H9 (cell line): ENCODE measurements at regions not wholly inside any gene's neighbourhood (a gene's known extent, or its start where the extent isn't known, plus 50 kb on each side); places are given as distances from the start of the nearest gene placed in this dataset.

Experiments used
- DNase-seq: peaks from one replicate; pipeline ENCODE4 v3.0.0-alpha.2; 2017
- H2AFZ ChIP-seq: one replicate; pipeline ENCODE4 v1.6.1; 2013; ENCODE audit warnings: mild to moderate bottlenecking, low read length, control low read depth, moderate library complexity
- H2AK5ac ChIP-seq: 2 replicates; pipeline ENCODE4 v1.6.1; 2013; ENCODE audit warnings: low read length, control low read depth, mixed read lengths; ENCODE audit not compliant: insufficient read length
- H2BK120ac ChIP-seq: one replicate; pipeline ENCODE4 v1.6.1; 2013; ENCODE audit warnings: low read depth, mild to moderate bottlenecking, low read length, control low read depth, inconsistent platforms; ENCODE audit not compliant: poor library complexity, severe bottlenecking
- H2BK12ac ChIP-seq: 2 replicates; pipeline ENCODE4 v1.6.1; 2013; ENCODE audit warnings: low read length, control low read depth, mixed read lengths, low read depth; ENCODE audit not compliant: insufficient read length
- H2BK15ac ChIP-seq: 2 replicates; pipeline ENCODE4 v1.6.1; 2013; ENCODE audit warnings: low read depth, low read length, control low read depth
- H2BK20ac ChIP-seq: one replicate; pipeline ENCODE4 v1.6.1; 2013; ENCODE audit warnings: low read depth, mild to moderate bottlenecking, low read length, control low read depth, inconsistent platforms; ENCODE audit not compliant: poor library complexity, severe bottlenecking
- H2BK5ac ChIP-seq: 2 replicates; pipeline ENCODE4 v1.6.1; 2013; ENCODE audit warnings: low read length, control low read depth, mixed read lengths; ENCODE audit not compliant: insufficient read length
- H3K14ac ChIP-seq: 2 replicates; pipeline ENCODE4 v1.6.1; 2013; ENCODE audit warnings: low read length, control low read depth; ENCODE audit not compliant: insufficient read depth
- H3K18ac ChIP-seq: 2 replicates; pipeline ENCODE4 v1.6.1; 2013; ENCODE audit warnings: low read depth, mild to moderate bottlenecking, mixed read lengths, low read length, control low read depth; ENCODE audit not compliant: insufficient read length
- H3K23ac ChIP-seq: 2 replicates; pipeline ENCODE4 v1.6.1; 2013; ENCODE audit warnings: low read length, control low read depth, mixed read lengths, low read depth; ENCODE audit not compliant: insufficient read length
- H3K23me2 ChIP-seq: 2 replicates; pipeline ENCODE4 v1.6.1; 2013; ENCODE audit warnings: low read depth, mild to moderate bottlenecking, mixed read lengths, low read length, control low read depth; ENCODE audit not compliant: insufficient read length, poor library complexity, severe bottlenecking
- H3K27ac ChIP-seq: 2 replicates; pipeline ENCODE4 v1.5.1; 2013; ENCODE audit warnings: low read length, control low read depth, mixed read lengths, low read depth; ENCODE audit not compliant: insufficient read length
- H3K27me3 ChIP-seq: 2 replicates; pipeline ENCODE4 v1.6.1; 2013; ENCODE audit warnings: low read length, control low read depth, inconsistent platforms; ENCODE audit not compliant: insufficient read depth
- H3K4ac ChIP-seq: 2 replicates; pipeline ENCODE4 v1.6.1; 2013; ENCODE audit warnings: low read depth, mild to moderate bottlenecking, control low read depth, inconsistent platforms, low read length, moderate library complexity
- H3K4me1 ChIP-seq: 2 replicates; pipeline ENCODE4 v1.6.1; 2013; ENCODE audit warnings: low read length, control low read depth, inconsistent platforms; ENCODE audit not compliant: insufficient read depth
- H3K4me2 ChIP-seq: 2 replicates; pipeline ENCODE4 v1.6.1; 2013; ENCODE audit warnings: low read length, control low read depth, mixed read lengths; ENCODE audit not compliant: insufficient read length, insufficient read depth
- H3K56ac ChIP-seq: 2 replicates; pipeline ENCODE4 v1.6.1; 2013; ENCODE audit warnings: low read depth, mild to moderate bottlenecking, mixed read lengths, low read length, control low read depth; ENCODE audit not compliant: insufficient read length
- H3K79me1 ChIP-seq: 2 replicates; pipeline ENCODE4 v1.6.1; 2013; ENCODE audit warnings: low read depth, mild to moderate bottlenecking, moderate library complexity, low read length, control low read depth, inconsistent platforms; ENCODE audit not compliant: insufficient read depth, poor library complexity, severe bottlenecking
- H3K79me2 ChIP-seq: 2 replicates; pipeline ENCODE4 v1.6.1; 2013; ENCODE audit warnings: low read length, control low read depth, inconsistent platforms; ENCODE audit not compliant: insufficient read depth
- H3K9ac ChIP-seq: 2 replicates; pipeline ENCODE4 v1.6.1; 2013; ENCODE audit warnings: low read length, control low read depth, mixed read lengths; ENCODE audit not compliant: insufficient read length; ENCODE audit errors: extremely low read depth
- H3K9me3 ChIP-seq: one replicate; pipeline ENCODE4 v1.6.1; 2013; ENCODE audit warnings: low read depth, low read length, inconsistent platforms; ENCODE audit not compliant: control insufficient read depth
- H3T11ph ChIP-seq: one replicate; pipeline ENCODE4 v1.6.1; 2013; ENCODE audit warnings: mild to moderate bottlenecking, low read length, control low read depth, inconsistent platforms
- H4K20me1 ChIP-seq: one replicate; pipeline ENCODE4 v1.6.1; 2013; ENCODE audit not compliant: control insufficient read depth, insufficient read length, insufficient read depth
- H4K5ac ChIP-seq: 2 replicates; pipeline ENCODE4 v1.6.1; 2013; ENCODE audit warnings: low read depth, mild to moderate bottlenecking, mixed read lengths, low read length, control low read depth; ENCODE audit not compliant: insufficient read length
- H4K8ac ChIP-seq: replicated peaks from 2 replicates; pipeline ENCODE4 v1.6.1; 2013; ENCODE audit warnings: low read length, control low read depth, mixed read lengths, low read depth; ENCODE audit not compliant: insufficient read length
- H4K91ac ChIP-seq: 2 replicates; pipeline ENCODE4 v1.6.1; 2013; ENCODE audit warnings: low read depth, mild to moderate bottlenecking, moderate library complexity, mixed read lengths, low read length, control low read depth; ENCODE audit not compliant: insufficient read length
- H3K27ac Mint-ChIP-seq, 3 experiments: 2 replicates in 2 of 3; 3 replicates in 1 of 3; pipeline ENCODE4 v1.8.0; 2020 to 2021; ENCODE audit warnings: mixed read lengths in 3 of 3, mild to moderate bottlenecking in 1 of 3, moderate library complexity in 1 of 3
- H3K27me3 Mint-ChIP-seq: 2 replicates; pipeline ENCODE4 v1.8.0; 2021; ENCODE audit warnings: low read depth, mild to moderate bottlenecking, moderate library complexity, mixed read lengths
- H3K36me3 Mint-ChIP-seq, 3 experiments: 2 replicates in 2 of 3; 3 replicates in 1 of 3; pipeline ENCODE4 v1.8.0; 2020 to 2021; ENCODE audit warnings: low read depth in 3 of 3, mixed read lengths in 3 of 3; ENCODE audit not compliant: insufficient read depth in 1 of 3
- H3K4me1 Mint-ChIP-seq, 2 experiments: 2 replicates each; pipeline ENCODE4 v1.8.0; 2020; ENCODE audit warnings: mixed read lengths in 2 of 2
- H3K4me3 Mint-ChIP-seq, 2 experiments: 2 replicates in 1 of 2; 3 replicates in 1 of 2; pipeline ENCODE4 v1.8.0; 2020 to 2021; ENCODE audit warnings: mild to moderate bottlenecking in 2 of 2, mixed read lengths in 2 of 2, moderate library complexity in 1 of 2
- H3K9me3 Mint-ChIP-seq, 2 experiments: 2 replicates in 1 of 2; 3 replicates in 1 of 2; pipeline ENCODE4 v1.8.0; 2020; ENCODE audit warnings: mild to moderate bottlenecking in 2 of 2, mixed read lengths in 2 of 2, moderate library complexity in 1 of 2
- CTCF ChIP-seq: fragments of 200-600 bp; sonication (generic); conservative IDR thresholded peaks from 3 replicates; pipeline ENCODE4 v1.8.0; 2021; ENCODE audit warnings: antibody characterized with exemption, mild to moderate bottlenecking
- WGBS: extraction: QIAGEN DNeasy Blood & Tissue Kit; methylation state at CpG from one replicate; pipeline ENCODE4 v1.1.7; 2013; ENCODE audit warnings: missing lambda C conversion rate, low lambda C conversion rate, mixed read lengths; ENCODE audit not compliant: insufficient read length; ENCODE audit errors: extremely low coverage; 5-methylcytosine and 5-hydroxymethylcytosine counted together

- no peaks in the 10 kb centered on the region; the same call in 1 of the 2 replicates for H3K27me3 Mint-ChIP-seq
- H3K23me2 ChIP-seq, result no peaks in the 10 kb centered on the region
Observed at GRCh38 chr2:15744820-15745219, 153.2 kb downstream of the DDX1 start.

More at GRCh38 chr2:15744820-15745219, 153.2 kb downstream of the DDX1 start:
- no peak overlapping the region for H3K14ac ChIP-seq
- H2AFZ ChIP-seq, result no peak overlapping the region
- no peak for TF ChIP-seq CTCF
- H3K4me2 ChIP-seq, result no peak overlapping the region
- H2AK5ac ChIP-seq, result no peak overlapping the region
- H2BK20ac ChIP-seq, result no peak overlapping the region
- H3K27ac ChIP-seq, result no peak overlapping the region
- H4K5ac ChIP-seq, result no peak overlapping the region
- H2BK15ac ChIP-seq, result no peak overlapping the region
- H3K4me1 ChIP-seq, result peaks cover 6% of the 10 kb centered on the region; the same call in 1 of the 2 replicates
- H3K56ac ChIP-seq, result no peak overlapping the region
- no peak overlapping the region for H4K8ac ChIP-seq
- no peaks in the 10 kb centered on the region for H3K27me3 ChIP-seq
- no peak for DNase-seq
- H3T11ph ChIP-seq, result no peak overlapping the region
- no peak overlapping the region for H3K23ac ChIP-seq
- no peaks in the 10 kb centered on the region for H3K9me3 ChIP-seq
- no peak overlapping the region for H3K4ac ChIP-seq
- H2BK120ac ChIP-seq, result no peak overlapping the region
- Mint-ChIP-seq H3K4me1 (peaks cover 15 to 22% of the 10 kb centered on the region in 2 experiments), H3K9me3 (peaks cover 2 to 8% of the 10 kb centered on the region in 2 experiments; a peak in 2 of 5 replicates), H3K4me3 (no peak overlapping the region), H3K36me3 (peaks cover 0 to 4% (median 0%) of the 10 kb centered on the region in 3 experiments; a peak in 1 of 7 replicates), H3K27ac (no peak overlapping the region; a peak in 1 of 7 replicates)
- no peak overlapping the region for H3K18ac ChIP-seq
- no peak overlapping the region for H3K9ac ChIP-seq
- no peaks in the 10 kb centered on the region for H3K79me1 ChIP-seq
- no peak overlapping the region for H2BK12ac ChIP-seq
- H4K20me1 ChIP-seq, result no peaks in the 10 kb centered on the region
- no peaks in the 10 kb centered on the region for H3K79me2 ChIP-seq
- H4K91ac ChIP-seq, result no peak overlapping the region
- no CpG with 5 or more reads among the region's 5 CpGs for WGBS
- no peak overlapping the region for H2BK5ac ChIP-seq
